GM23338 (cell line): ENCODE measurements at regions not wholly inside any gene's neighbourhood (a gene's known extent, or its start where the extent isn't known, plus 50 kb on each side); places are given as distances from the start of the nearest gene placed in this dataset.

Experiments
- ATAC-seq: fragments of 200-7000 bp; cut with Tn5 transposase; 3 replicates; pipeline ENCODE4 v1.9.1; 2020
- DNase-seq: peaks from one replicate; pipeline ENCODE4 v3.0.0-alpha.2; 2015; ENCODE audit warnings: low spot score
- H2AFZ ChIP-seq: fragments of 200-600 bp; sonication (generic); 2 replicates; pipeline ENCODE4 v1.8.0; 2016; ENCODE audit warnings: antibody characterized with exemption, mild to moderate bottlenecking, moderate library complexity
- H3F3A ChIP-seq: fragments of 200-600 bp; sonication (generic); replicated peaks from 2 replicates; pipeline ENCODE4 v1.8.0; 2017; ENCODE audit warnings: antibody characterized with exemption, mixed run types, low read depth
- H3K27ac ChIP-seq: fragments of 200-600 bp; sonication (generic); 2 replicates; pipeline ENCODE4 v1.6.1; 2016; ENCODE audit warnings: low read depth
- H3K27me3 ChIP-seq: fragments of 200-600 bp; sonication (generic); 2 replicates; pipeline ENCODE4 v1.8.0; 2016; ENCODE audit warnings: mild to moderate bottlenecking, mixed run types, moderate library complexity; ENCODE audit not compliant: insufficient read depth
- H3K36me3 ChIP-seq: fragments of 200-600 bp; sonication (generic); 2 replicates; pipeline ENCODE4 v1.8.0; 2016; ENCODE audit warnings: mild to moderate bottlenecking; ENCODE audit not compliant: insufficient read depth
- H3K4me1 ChIP-seq: fragments of 200-600 bp; sonication (generic); 2 replicates; pipeline ENCODE4 v1.8.0; 2016; ENCODE audit warnings: mild to moderate bottlenecking, moderate library complexity; ENCODE audit not compliant: insufficient read depth
- H3K4me2 ChIP-seq: fragments of 200-600 bp; sonication (generic); 2 replicates; pipeline ENCODE4 v1.7.1; 2017; ENCODE audit warnings: mixed run types
- H3K4me3 ChIP-seq: fragments of 200-600 bp; sonication (generic); 2 replicates; pipeline ENCODE4 v1.6.1; 2016; ENCODE audit warnings: mixed run types
- H3K79me2 ChIP-seq: fragments of 200-600 bp; sonication (generic); replicated peaks from 2 replicates; pipeline ENCODE4 v1.8.0; 2017; ENCODE audit warnings: mild to moderate bottlenecking; ENCODE audit not compliant: insufficient read depth
- H3K9me2 ChIP-seq: fragments of 200-600 bp; sonication (generic); 2 replicates; pipeline ENCODE4 v1.8.0; 2017; ENCODE audit not compliant: insufficient read depth
- H4K20me1 ChIP-seq: fragments of 200-600 bp; sonication (generic); replicated peaks from 2 replicates; pipeline ENCODE4 v1.8.0; 2017; ENCODE audit warnings: mild to moderate bottlenecking; ENCODE audit not compliant: insufficient read depth
- H3K27ac Mint-ChIP-seq: 2 replicates; pipeline ENCODE4 v1.8.0; 2020; ENCODE audit warnings: inconsistent platforms, mild to moderate bottlenecking, moderate library complexity, mixed read lengths
- H3K27me3 Mint-ChIP-seq: 3 replicates; pipeline ENCODE4 v1.8.0; 2022; ENCODE audit warnings: low read depth, mild to moderate bottlenecking, moderate library complexity, mixed read lengths, inconsistent platforms; ENCODE audit not compliant: insufficient read depth, poor library complexity
- H3K36me3 Mint-ChIP-seq: 3 replicates; pipeline ENCODE4 v1.8.0; 2021; ENCODE audit warnings: low read depth, mild to moderate bottlenecking, inconsistent platforms, moderate library complexity, mixed read lengths
- H3K4me1 Mint-ChIP-seq: 3 replicates; pipeline ENCODE4 v1.8.0; 2020; ENCODE audit warnings: mild to moderate bottlenecking, inconsistent platforms, mixed read lengths
- H3K4me3 Mint-ChIP-seq: 3 replicates; pipeline ENCODE4 v1.8.0; 2021; ENCODE audit warnings: moderate library complexity, mild to moderate bottlenecking, inconsistent platforms, mixed read lengths
- H3K9me3 Mint-ChIP-seq: 3 replicates; pipeline ENCODE4 v1.8.0; 2020; ENCODE audit warnings: moderate library complexity, mild to moderate bottlenecking, inconsistent platforms, mixed read lengths
- CREB1 ChIP-seq: fragments of 250-450 bp; sonication (Bioruptor Pico); IDR thresholded peaks from 2 replicates; pipeline ENCODE4 v1.5.0; 2020; ENCODE audit warnings: low read depth, mild to moderate bottlenecking, moderate library complexity
- CTCF ChIP-seq, 2 experiments: fragments of 200-600 bp in 1 of 2; sonication (generic) in 1 of 2; conservative IDR thresholded peaks; 2 replicates each; pipeline versions ENCODE4 v1.5.1 to v1.6.1; 2016 to 2017; ENCODE audit warnings: antibody characterized with exemption in 2 of 2, low read depth in 2 of 2, mild to moderate bottlenecking in 2 of 2, moderate library complexity in 1 of 2
- ETS1 ChIP-seq: IDR thresholded peaks from 2 replicates; pipeline ENCODE4 v1.6.1; 2016; ENCODE audit warnings: antibody characterized with exemption
- EZH2 ChIP-seq: fragments of 200-600 bp; sonication (generic); IDR thresholded peaks from one replicate; pipeline ENCODE4 v1.8.0; 2017; ENCODE audit warnings: antibody characterized with exemption, mild to moderate bottlenecking, low read depth; ENCODE audit not compliant: unreplicated experiment
- EZH2phosphoT487 ChIP-seq: fragments of 200-600 bp; sonication (generic); IDR thresholded peaks from one replicate; pipeline ENCODE4 v1.8.1; 2018; ENCODE audit warnings: antibody characterized with exemption; ENCODE audit not compliant: unreplicated experiment
- JUNB ChIP-seq: IDR thresholded peaks from one replicate; pipeline ENCODE4 v1.6.1; 2016; ENCODE audit warnings: antibody characterized with exemption; ENCODE audit not compliant: unreplicated experiment
- NANOG ChIP-seq: IDR thresholded peaks from 2 replicates; pipeline ENCODE4 v1.6.1; 2016; ENCODE audit warnings: antibody characterized with exemption, borderline replicate concordance
- POLR2AphosphoS5 ChIP-seq: IDR thresholded peaks from 2 replicates; pipeline ENCODE4 v1.6.1; 2016; ENCODE audit warnings: antibody characterized with exemption, low read depth
- REST ChIP-seq: IDR thresholded peaks from one replicate; pipeline ENCODE4 v1.6.1; 2018; ENCODE audit warnings: antibody characterized with exemption; ENCODE audit not compliant: unreplicated experiment
- STAT1 ChIP-seq: IDR thresholded peaks from one replicate; pipeline ENCODE4 v1.6.1; 2016; ENCODE audit warnings: antibody characterized with exemption; ENCODE audit not compliant: unreplicated experiment
- ZNF114 ChIP-seq: fragments of 250-450 bp; sonication (Bioruptor Pico); IDR thresholded peaks from 2 replicates; pipeline ENCODE4 v1.5.0; 2020; ENCODE audit warnings: mild to moderate bottlenecking, moderate library complexity
- ZNF331 ChIP-seq: fragments of 250-450 bp; sonication (Bioruptor Pico); IDR thresholded peaks from 2 replicates; pipeline ENCODE4 v1.5.0; 2020; ENCODE audit warnings: low read depth, mild to moderate bottlenecking, moderate library complexity
- ZNF462 ChIP-seq: fragments of 250-450 bp; sonication (Bioruptor Pico); IDR thresholded peaks from 2 replicates; pipeline ENCODE4 v1.5.0; 2020; ENCODE audit warnings: mild to moderate bottlenecking, moderate library complexity

GRCh38 chr11:13222285-13222684 lies 55.3 kb upstream of the BMAL1 start:
- Histone ChIP-seq H3K4me1 (no peaks in the 10 kb centered on the region), H2AFZ (no peak overlapping the region), H4K20me1 (no peaks in the 10 kb centered on the region), H3K27me3 (no peaks in the 10 kb centered on the region), H3K9me2 (no peaks in the 10 kb centered on the region), H3K36me3 (no peaks in the 10 kb centered on the region), H3K27ac (no peak overlapping the region), H3K4me2 (no peak overlapping the region), H3F3A (no peaks in the 10 kb centered on the region), H3K4me3 (no peak overlapping the region), H3K79me2 (no peaks in the 10 kb centered on the region)
- DNase-seq (no peak), ATAC-seq (no peak; the same call in 1 of the 3 replicates)
- no peak overlapping the region for H3K4me3 Mint-ChIP-seq
- TF ChIP-seq NANOG (no peak), ZNF114 (no peak), REST (no peak), ZNF331 (no peak), JUNB (no peak), EZH2phosphoT487 (no peak), ZNF462 (CRISPR knock-in tag) (no peak), CREB1 (CRISPR knock-in tag) (no peak), ETS1 (no peak), EZH2 (no peak), STAT1 (no peak), CTCF (conservative IDR thresholded peaks at IDR 0.05; ENCODE audit: low read depth in 2 of 2) (no peak), POLR2AphosphoS5 (no peak)
- H3K4me1 Mint-ChIP-seq = no peaks in the 10 kb centered on the region
- no peak overlapping the region for H3K27ac Mint-ChIP-seq
- no peaks in the 10 kb centered on the region for H3K36me3 Mint-ChIP-seq
- no peaks in the 10 kb centered on the region for H3K9me3 Mint-ChIP-seq
- no peaks in the 10 kb centered on the region for H3K27me3 Mint-ChIP-seq
